Fibroblast of lung (primary cell): ENCODE measurements at regions not wholly inside any gene's neighbourhood (a gene's known extent, or its start where the extent isn't known, plus 50 kb on each side); places are given as distances from the start of the nearest gene placed in this dataset.

Source experiments
- DNase-seq, 2 donors: peaks; one replicate each; pipeline versions ENCODE4 v3.0.0 to v3.0.0-alpha.2; 2010; ENCODE audit warnings: low read depth in 2 of 2
- H2AFZ ChIP-seq: 2 replicates; pipeline ENCODE4 v1.5.1; 2012; ENCODE audit warnings: low read length, control low read depth, inconsistent platforms
- H3K27ac ChIP-seq: 2 replicates; pipeline ENCODE4 v1.5.1; 2011; ENCODE audit warnings: low read length, control low read depth; ENCODE audit not compliant: insufficient read depth
- H3K27me3 ChIP-seq: 2 replicates; pipeline ENCODE4 v1.5.1; 2011; ENCODE audit warnings: mild to moderate bottlenecking, low read length; ENCODE audit not compliant: control insufficient read depth, insufficient read depth
- H3K36me3 ChIP-seq: 2 replicates; pipeline ENCODE4 v1.5.1; 2011; ENCODE audit warnings: low read length; ENCODE audit not compliant: control insufficient read depth, insufficient read depth
- H3K4me1 ChIP-seq: 2 replicates; pipeline ENCODE4 v1.5.1; 2011; ENCODE audit warnings: low read length; ENCODE audit not compliant: control insufficient read depth, insufficient read depth; ENCODE audit errors: extremely low read depth
- H3K4me2 ChIP-seq: 2 replicates; pipeline ENCODE4 v1.5.1; 2011; ENCODE audit warnings: low read length, control low read depth; ENCODE audit not compliant: insufficient read depth; ENCODE audit errors: extremely low read depth
- H3K4me3 ChIP-seq, 4 experiments: fragments of 200-600 bp in 1 of 4; sonication (generic) in 1 of 4; replicated peaks in 1 of 4; 2 replicates each; pipeline ENCODE4 v1.5.1; 2011 to 2016; ENCODE audit warnings: low read length in 4 of 4, low read depth in 3 of 4, mild to moderate bottlenecking in 3 of 4, control low read depth in 2 of 4, inconsistent platforms in 1 of 4, mixed read lengths in 1 of 4; ENCODE audit not compliant: insufficient read depth in 1 of 4; ENCODE audit errors: control extremely low read depth in 1 of 4
- H3K79me2 ChIP-seq: 2 replicates; pipeline ENCODE4 v1.5.1; 2012; ENCODE audit warnings: mild to moderate bottlenecking, low read length, inconsistent platforms; ENCODE audit not compliant: control insufficient read depth, insufficient read depth
- H3K9ac ChIP-seq: 2 replicates; pipeline ENCODE4 v1.5.1; 2011; ENCODE audit warnings: mild to moderate bottlenecking, low read length, control low read depth; ENCODE audit not compliant: insufficient read depth
- H3K9me3 ChIP-seq: 2 replicates; pipeline ENCODE4 v1.5.1; 2012; ENCODE audit warnings: low read depth, low read length; ENCODE audit not compliant: control insufficient read depth, insufficient read depth
- H4K20me1 ChIP-seq: 2 replicates; pipeline ENCODE4 v1.5.1; 2011; ENCODE audit warnings: low read length; ENCODE audit not compliant: control insufficient read depth, insufficient read depth; ENCODE audit errors: extremely low read depth
- EZH2 ChIP-seq: IDR thresholded peaks from 2 replicates; pipeline ENCODE4 v1.5.1; 2012; ENCODE audit warnings: low read length, control low read depth, mild to moderate bottlenecking; ENCODE audit errors: missing control alignments
- TF ChIP-seq, protein P1 (sequence below), 2 donors: IDR thresholded peaks in 1 of 2; conservative IDR thresholded peaks in 1 of 2; 1 replicate in 1 of 2; 2 replicates in 1 of 2; pipeline ENCODE4 v1.5.1; 2011 to 2012; ENCODE audit warnings: low read length in 2 of 2, control low read depth in 1 of 2, inconsistent platforms in 1 of 2, low read depth in 1 of 2, mild to moderate bottlenecking in 1 of 2

DNA sequence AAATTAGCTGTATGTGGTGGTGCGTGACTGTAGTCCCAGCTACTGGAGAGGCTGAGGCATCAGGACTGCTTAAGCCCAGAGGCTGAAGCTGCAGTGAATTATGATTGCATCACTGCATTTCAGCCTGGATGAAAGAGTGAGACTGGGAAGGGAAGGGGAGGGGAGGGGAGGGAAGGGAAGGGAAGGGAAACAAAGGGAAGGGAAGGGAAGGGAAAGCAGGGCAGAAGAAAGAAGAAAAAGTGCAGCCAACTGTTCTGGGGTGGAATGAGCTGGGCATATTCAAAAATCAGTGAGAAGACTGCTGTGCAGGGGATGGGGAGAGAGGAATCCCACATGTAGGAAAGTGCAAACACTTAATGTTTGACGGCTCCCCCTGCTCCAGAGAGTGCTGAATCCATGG, 905.5 kb downstream of the UQCRFS1 start:
- no peak overlapping the region for H3K9ac ChIP-seq
- no peaks in the 10 kb centered on the region for H3K4me1 ChIP-seq
- no peaks in the 10 kb centered on the region for H3K79me2 ChIP-seq
- H2AFZ ChIP-seq: no peak overlapping the region
- TF ChIP-seq EZH2: no peak
- TF ChIP-seq, protein P1, sequence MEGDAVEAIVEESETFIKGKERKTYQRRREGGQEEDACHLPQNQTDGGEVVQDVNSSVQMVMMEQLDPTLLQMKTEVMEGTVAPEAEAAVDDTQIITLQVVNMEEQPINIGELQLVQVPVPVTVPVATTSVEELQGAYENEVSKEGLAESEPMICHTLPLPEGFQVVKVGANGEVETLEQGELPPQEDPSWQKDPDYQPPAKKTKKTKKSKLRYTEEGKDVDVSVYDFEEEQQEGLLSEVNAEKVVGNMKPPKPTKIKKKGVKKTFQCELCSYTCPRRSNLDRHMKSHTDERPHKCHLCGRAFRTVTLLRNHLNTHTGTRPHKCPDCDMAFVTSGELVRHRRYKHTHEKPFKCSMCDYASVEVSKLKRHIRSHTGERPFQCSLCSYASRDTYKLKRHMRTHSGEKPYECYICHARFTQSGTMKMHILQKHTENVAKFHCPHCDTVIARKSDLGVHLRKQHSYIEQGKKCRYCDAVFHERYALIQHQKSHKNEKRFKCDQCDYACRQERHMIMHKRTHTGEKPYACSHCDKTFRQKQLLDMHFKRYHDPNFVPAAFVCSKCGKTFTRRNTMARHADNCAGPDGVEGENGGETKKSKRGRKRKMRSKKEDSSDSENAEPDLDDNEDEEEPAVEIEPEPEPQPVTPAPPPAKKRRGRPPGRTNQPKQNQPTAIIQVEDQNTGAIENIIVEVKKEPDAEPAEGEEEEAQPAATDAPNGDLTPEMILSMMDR (conservative IDR thresholded peaks at IDR 0.05 in 1 of 2, IDR thresholded peaks at IDR 0.05 in 1 of 2; ENCODE audit: low read depth in 1 of 2, low read length in 2 of 2): no peak
- H3K27me3 ChIP-seq: no peaks in the 10 kb centered on the region
- H3K4me3 ChIP-seq: no peak overlapping the region
- no peaks in the 10 kb centered on the region for H3K36me3 ChIP-seq
- peak in 1 of 2 donors; percentile 69 for DNase-seq
- no peak overlapping the region for H3K4me2 ChIP-seq
- H3K9me3 ChIP-seq: no peaks in the 10 kb centered on the region
- no peak overlapping the region for H3K27ac ChIP-seq
- H4K20me1 ChIP-seq: no peaks in the 10 kb centered on the region

DNA sequence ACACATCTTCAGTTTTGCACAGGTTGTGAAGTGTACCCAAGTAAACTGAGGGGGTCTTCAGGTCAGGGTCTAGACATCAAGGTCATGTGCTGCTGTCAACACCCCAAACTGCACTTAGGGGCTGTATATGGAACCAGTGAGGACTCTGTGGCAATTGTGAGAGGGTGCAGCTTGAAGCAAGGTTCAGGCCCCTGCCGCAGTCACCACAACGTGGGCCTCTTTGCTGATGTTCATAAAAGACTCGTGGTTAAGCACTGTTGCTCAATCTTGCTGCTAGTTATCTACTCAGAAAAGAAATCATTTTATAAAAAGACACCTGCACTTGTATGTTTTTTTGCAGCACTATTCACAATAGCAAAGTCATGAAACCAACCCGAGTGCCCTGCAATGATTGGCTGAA, 907.4 kb downstream of the UQCRFS1 start:
- TF ChIP-seq, protein P1 (conservative IDR thresholded peaks at IDR 0.05 in 1 of 2, IDR thresholded peaks at IDR 0.05 in 1 of 2; ENCODE audit: low read depth in 1 of 2, low read length in 2 of 2): no peak
- no peak for TF ChIP-seq EZH2
- Histone ChIP-seq H3K4me1 (no peaks in the 10 kb centered on the region), H4K20me1 (no peaks in the 10 kb centered on the region), H3K9me3 (no peaks in the 10 kb centered on the region), H3K4me2 (no peak overlapping the region), H3K79me2 (no peaks in the 10 kb centered on the region), H3K27me3 (no peaks in the 10 kb centered on the region), H3K36me3 (no peaks in the 10 kb centered on the region), H3K27ac (no peak overlapping the region), H3K4me3 (no peak overlapping the region), H3K9ac (no peak overlapping the region), H2AFZ (no peak overlapping the region)
- DNase-seq: no peak

DNA sequence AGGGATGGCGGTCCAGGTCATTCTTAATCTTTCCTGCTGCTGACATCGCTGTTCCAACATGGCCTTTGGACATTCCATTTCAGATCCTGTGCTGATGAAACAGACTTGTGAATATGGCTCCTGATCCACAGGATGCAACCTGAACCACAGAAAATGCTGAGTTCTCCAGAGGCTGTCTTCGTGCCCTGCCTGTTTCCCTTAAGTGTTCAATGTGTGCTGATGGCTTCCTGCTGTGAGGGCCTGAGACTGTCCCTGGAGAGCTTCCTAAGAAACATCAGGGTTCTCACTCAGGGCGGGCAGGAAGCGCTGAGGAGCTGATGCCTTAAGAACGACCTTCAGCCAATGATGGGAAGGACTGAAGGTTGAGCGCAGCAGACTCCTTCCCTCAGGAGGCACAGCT, 909.4 kb downstream of the UQCRFS1 start:
- Histone ChIP-seq H3K9me3 (no peaks in the 10 kb centered on the region), H3K4me1 (no peaks in the 10 kb centered on the region)
- TF ChIP-seq, protein P1 (conservative IDR thresholded peaks at IDR 0.05 in 1 of 2, IDR thresholded peaks at IDR 0.05 in 1 of 2; ENCODE audit: low read depth in 1 of 2, low read length in 2 of 2): no peak
- no peak for TF ChIP-seq EZH2

More for the DNA sequence above, 909.4 kb downstream of the UQCRFS1 start:
- no peak overlapping the region for H3K9ac ChIP-seq
- H3K79me2 ChIP-seq: no peaks in the 10 kb centered on the region
- no peak overlapping the region for H3K4me3 ChIP-seq
- H3K27ac ChIP-seq: no peak overlapping the region
- H3K36me3 ChIP-seq: no peaks in the 10 kb centered on the region
- H3K4me2 ChIP-seq: no peak overlapping the region
- H4K20me1 ChIP-seq: no peaks in the 10 kb centered on the region
- no peak for DNase-seq
- no peaks in the 10 kb centered on the region for H3K27me3 ChIP-seq
- no peak overlapping the region for H2AFZ ChIP-seq
